ENCODE measurements at regions not wholly inside any gene's neighbourhood (a gene's known extent, or its start where the extent isn't known, plus 50 kb on each side); places are given as distances from the start of the nearest gene placed in this dataset.
A peak's percentile ranks its signal among the peaks of the same experiment; 100 is the strongest.
"Not testable (repeated sequence)": the region's sequence is repeated elsewhere in the genome, so short reads cannot be mapped to it uniquely, and the experiment has no call there.

GRCh38 chr16:31702796-31703195 is 170.8 kb upstream of the ZNF267 start:
- no peak for DNase-seq

- no peak for DNase-seq
Measured at GRCh38 chr16:31703526-31704128, 170.0 kb upstream of the ZNF267 start.

GRCh38 chr16:31704138-31704537 is 169.5 kb upstream of the ZNF267 start:
- no peak for DNase-seq

GRCh38 chr16:31705371-31705770 is 168.2 kb upstream of the ZNF267 start:
- no peak for DNase-seq

- DNase-seq: no peak
Measured at GRCh38 chr16:31706318-31706717, 167.3 kb upstream of the ZNF267 start.

GRCh38 chr16:31706925-31707324 is 166.7 kb upstream of the ZNF267 start:
- no peak for DNase-seq

GRCh38 chr16:31707743-31708335 is 165.8 kb upstream of the ZNF267 start:
- no peak for DNase-seq

- DNase-seq: no peak
Measured at GRCh38 chr16:31708348-31708747, 165.3 kb upstream of the ZNF267 start.

- DNase-seq: no peak
Measured at GRCh38 chr16:31709181-31709580, 164.4 kb upstream of the ZNF267 start.

GRCh38 chr16:31710134-31710533 is 163.5 kb upstream of the ZNF267 start:
- DNase-seq: no peak

GRCh38 chr16:31710880-31711279 is 162.7 kb upstream of the ZNF267 start:
- DNase-seq: no peak

- no peak for DNase-seq
Measured at GRCh38 chr16:31711344-31711845, 162.2 kb upstream of the ZNF267 start.

GRCh38 chr16:31712064-31712540 is 161.5 kb upstream of the ZNF267 start:
- DNase-seq: no peak

- DNase-seq: peak; percentile 97
Measured at GRCh38 chr16:31713071-31713944, 160.3 kb upstream of the ZNF267 start.

- DNase-seq: peak; percentile 23
Measured at GRCh38 chr16:31713945-31714902, 159.4 kb upstream of the ZNF267 start.

- DNase-seq: no peak
Measured at GRCh38 chr16:31714903-31715504, 158.6 kb upstream of the ZNF267 start.

GRCh38 chr16:31715915-31716314 is 157.7 kb upstream of the ZNF267 start:
- no peak for DNase-seq

GRCh38 chr16:31718998-31719397 is 154.6 kb upstream of the ZNF267 start:
- no peak for DNase-seq

- DNase-seq: peak; percentile 4
Measured at GRCh38 chr16:31727553-31727952, 146.1 kb upstream of the ZNF267 start.

GRCh38 chr16:31734265-31734664 is 139.3 kb upstream of the ZNF267 start:
- DNase-seq: no peak

- DNase-seq: not testable (repeated sequence)
Measured at GRCh38 chr16:31745098-31745497, 128.5 kb upstream of the ZNF267 start.

GRCh38 chr16:31745900-31746299 is 127.7 kb upstream of the ZNF267 start:
- DNase-seq: no peak
